ENCODE measurements at regions not wholly inside any gene's neighbourhood (a gene's known extent, or its start where the extent isn't known, plus 50 kb on each side); places are given as distances from the start of the nearest gene placed in this dataset.
"Not testable (repeated sequence)": the region's sequence is repeated elsewhere in the genome, so short reads cannot be mapped to it uniquely, and the experiment has no call there.

GRCh38 chr15:44830692-44831408 is 94.5 kb downstream of the TRIM69 start:
- not testable (repeated sequence) for TF ChIP-seq EZH2 (IDR thresholded peaks at IDR 0.05; ENCODE audit: borderline replicate concordance)
- TF ChIP-seq, protein P1, sequence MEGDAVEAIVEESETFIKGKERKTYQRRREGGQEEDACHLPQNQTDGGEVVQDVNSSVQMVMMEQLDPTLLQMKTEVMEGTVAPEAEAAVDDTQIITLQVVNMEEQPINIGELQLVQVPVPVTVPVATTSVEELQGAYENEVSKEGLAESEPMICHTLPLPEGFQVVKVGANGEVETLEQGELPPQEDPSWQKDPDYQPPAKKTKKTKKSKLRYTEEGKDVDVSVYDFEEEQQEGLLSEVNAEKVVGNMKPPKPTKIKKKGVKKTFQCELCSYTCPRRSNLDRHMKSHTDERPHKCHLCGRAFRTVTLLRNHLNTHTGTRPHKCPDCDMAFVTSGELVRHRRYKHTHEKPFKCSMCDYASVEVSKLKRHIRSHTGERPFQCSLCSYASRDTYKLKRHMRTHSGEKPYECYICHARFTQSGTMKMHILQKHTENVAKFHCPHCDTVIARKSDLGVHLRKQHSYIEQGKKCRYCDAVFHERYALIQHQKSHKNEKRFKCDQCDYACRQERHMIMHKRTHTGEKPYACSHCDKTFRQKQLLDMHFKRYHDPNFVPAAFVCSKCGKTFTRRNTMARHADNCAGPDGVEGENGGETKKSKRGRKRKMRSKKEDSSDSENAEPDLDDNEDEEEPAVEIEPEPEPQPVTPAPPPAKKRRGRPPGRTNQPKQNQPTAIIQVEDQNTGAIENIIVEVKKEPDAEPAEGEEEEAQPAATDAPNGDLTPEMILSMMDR (IDR thresholded peaks at IDR 0.05; ENCODE audit: poor library complexity): not testable (repeated sequence)
